ENCODE measurements at regions not wholly inside any gene's neighbourhood (a gene's known extent, or its start where the extent isn't known, plus 50 kb on each side); places are given as distances from the start of the nearest gene placed in this dataset.
"Not testable (repeated sequence)": the region's sequence is repeated elsewhere in the genome, so short reads cannot be mapped to it uniquely, and the experiment has no call there.

DNA sequence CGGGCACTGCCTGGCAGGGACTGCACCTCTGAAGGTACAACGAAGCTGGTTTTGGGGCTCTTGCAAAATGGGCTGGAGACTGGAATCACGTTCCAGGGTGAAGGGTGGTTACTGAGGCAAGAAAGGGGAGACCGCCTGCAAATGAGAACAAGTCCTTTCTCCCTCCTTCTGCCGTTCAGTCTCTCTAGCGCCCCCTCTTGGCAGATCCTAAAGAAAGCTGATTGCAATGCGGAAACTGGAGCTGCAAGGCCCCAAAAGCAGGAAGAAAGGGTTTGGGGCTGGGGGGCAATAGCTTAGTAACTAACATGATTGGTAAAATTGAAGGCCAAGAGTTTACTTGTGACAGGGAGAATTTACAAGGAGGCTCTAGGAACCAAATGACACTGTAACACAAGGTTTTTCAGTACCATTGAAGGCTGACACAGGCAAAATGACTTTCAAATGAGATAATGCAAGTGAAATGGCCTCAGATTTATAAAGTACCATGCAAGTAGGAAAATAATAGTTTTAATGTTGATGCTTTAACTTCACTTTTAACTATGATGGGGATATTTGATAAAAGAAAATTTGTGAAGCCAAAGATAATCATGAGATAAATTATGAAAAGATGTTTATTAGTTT lies 222.7 kb upstream of the HAND2 start:
- DNase-seq: no peak

GRCh38 chr4:173748353-173748752 lies 218.3 kb upstream of the HAND2 start:
- DNase-seq: no peak

DNA sequence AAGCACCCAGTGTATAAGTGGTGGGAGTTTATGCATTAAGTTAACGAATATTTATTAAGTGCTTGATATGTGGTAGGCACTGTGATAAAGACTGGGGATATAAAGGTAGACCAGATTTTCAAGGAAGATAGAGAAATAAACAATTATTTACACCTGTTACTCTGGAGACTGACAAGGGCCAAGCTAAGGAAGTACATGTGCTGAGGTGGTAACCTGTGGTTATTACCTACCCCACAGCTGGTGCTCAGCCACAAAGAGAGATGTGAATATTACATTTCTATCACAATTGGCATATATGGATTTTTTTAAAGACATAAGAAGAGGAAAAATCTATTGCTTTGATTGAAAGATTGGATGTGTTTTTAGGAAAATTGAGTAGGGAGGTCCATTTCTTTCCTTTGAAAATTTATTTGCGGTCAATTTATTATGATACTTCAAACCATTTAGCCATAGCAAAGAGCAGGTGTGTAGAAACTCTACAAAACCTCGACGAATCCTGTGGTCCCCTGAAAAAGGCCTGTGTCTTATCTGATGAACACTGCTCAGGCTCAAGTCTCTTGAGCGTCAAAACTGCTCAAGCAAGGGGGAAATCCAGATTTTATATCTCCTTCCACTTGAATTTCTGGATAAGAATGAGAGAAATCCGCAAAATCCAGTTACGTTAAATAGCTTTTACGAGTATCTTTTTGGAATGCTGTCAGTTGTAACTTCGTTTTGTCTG lies 217.7 kb upstream of the HAND2 start:
- no peak for DNase-seq

DNA sequence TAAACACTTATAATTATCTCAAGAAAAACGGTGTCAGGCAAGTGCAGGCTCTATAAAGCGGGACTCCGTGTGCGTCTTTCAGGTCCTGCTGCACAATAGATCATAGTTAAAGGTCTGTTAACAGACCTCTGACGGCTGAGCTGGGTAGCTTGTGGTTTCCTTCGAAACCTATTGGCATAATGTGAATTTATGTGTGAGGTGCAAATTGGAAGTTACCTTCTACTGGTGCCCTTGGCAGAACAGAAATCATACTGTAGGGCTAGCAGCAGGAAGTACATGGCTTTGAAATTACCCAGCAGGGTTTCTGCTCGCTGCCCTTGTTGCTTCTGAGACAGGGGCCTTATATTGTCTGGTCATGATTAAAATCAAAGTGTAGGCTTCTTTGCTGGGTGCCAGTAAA lies 216.4 kb upstream of the HAND2 start:
- no peak for DNase-seq

- no peak for DNase-seq
Observed at GRCh38 chr4:173745765-173746164, 215.7 kb upstream of the HAND2 start.

DNA sequence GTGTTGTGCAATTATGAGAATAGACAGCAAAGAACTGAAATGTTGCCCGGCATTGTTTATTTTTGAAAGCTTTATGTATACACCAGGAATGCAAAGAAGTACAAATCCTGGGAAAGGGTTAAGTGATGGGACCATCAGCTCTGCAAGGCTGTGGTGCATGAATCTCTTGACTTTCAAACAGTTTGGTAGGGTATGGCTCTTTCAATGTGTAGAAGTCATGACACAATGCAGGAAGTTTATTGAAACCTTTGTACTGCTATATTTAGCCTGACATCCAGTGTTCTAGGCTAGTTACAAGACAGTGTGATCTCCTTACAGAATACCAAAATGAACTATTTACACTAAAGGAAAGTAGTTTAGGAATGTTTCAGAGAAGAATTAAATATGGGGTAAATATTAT lies 206.8 kb upstream of the HAND2 start:
- DNase-seq: no peak

DNA sequence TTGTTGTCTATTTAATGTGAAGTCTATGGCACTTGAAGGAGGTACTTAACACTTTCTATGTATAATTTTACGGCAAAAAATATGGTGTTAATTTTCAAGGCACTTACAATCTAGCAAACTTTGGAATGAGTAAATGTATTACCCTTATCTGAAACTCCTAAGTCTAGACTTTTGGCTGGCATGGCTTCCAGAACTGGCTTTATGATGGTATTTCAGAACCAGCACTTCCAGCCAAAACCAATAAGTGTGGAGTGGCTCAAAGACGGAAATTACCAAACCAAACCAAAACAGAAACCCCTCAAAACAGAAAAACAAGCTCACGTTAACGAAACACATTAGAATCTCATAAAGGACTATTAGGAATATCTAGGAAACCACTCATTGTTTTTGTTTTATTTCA lies 205.6 kb upstream of the HAND2 start:
- DNase-seq: no peak

GRCh38 chr4:173735049-173735448 lies 205.0 kb upstream of the HAND2 start:
- DNase-seq: no peak

- no peak for DNase-seq
Observed at GRCh38 chr4:173731257-173731656, 201.2 kb upstream of the HAND2 start.

- DNase-seq: no peak
Observed at GRCh38 chr4:173722075-173722474, 192.0 kb upstream of the HAND2 start.

- not testable (repeated sequence) for DNase-seq
Observed at GRCh38 chr4:173718504-173718903, 188.5 kb upstream of the HAND2 start.

DNA sequence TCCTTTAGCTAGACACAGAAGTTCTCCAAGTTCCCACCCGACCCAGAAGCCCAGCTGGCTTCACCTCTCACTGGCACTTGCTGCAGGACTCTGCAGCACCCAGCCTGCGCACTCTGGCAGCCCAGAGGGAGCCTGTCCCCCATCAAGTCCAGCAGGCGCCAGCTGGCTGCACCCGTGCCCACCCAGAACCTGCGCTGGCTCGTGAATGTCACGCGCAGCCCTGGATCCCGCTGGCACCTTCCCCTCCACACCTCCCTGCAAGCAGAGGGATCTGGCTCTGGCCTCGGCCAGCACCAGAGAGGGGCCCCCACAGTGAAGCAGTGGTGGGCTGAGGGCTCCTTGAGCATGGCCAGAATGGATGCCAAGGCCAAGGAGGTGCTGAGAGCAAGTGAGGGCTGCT lies 187.6 kb upstream of the HAND2 start:
- DNase-seq: no peak

GRCh38 chr4:173714456-173714855 lies 184.4 kb upstream of the HAND2 start:
- DNase-seq: no peak

- no peak for DNase-seq
Observed at GRCh38 chr4:173713026-173713425, 183.0 kb upstream of the HAND2 start.

- DNase-seq: no peak
Observed at GRCh38 chr4:173707658-173708419, 177.8 kb upstream of the HAND2 start.

GRCh38 chr4:173704201-173704600 lies 174.2 kb upstream of the HAND2 start:
- no peak for DNase-seq

GRCh38 chr4:173703021-173703420 lies 173.0 kb upstream of the HAND2 start:
- no peak for DNase-seq

DNA sequence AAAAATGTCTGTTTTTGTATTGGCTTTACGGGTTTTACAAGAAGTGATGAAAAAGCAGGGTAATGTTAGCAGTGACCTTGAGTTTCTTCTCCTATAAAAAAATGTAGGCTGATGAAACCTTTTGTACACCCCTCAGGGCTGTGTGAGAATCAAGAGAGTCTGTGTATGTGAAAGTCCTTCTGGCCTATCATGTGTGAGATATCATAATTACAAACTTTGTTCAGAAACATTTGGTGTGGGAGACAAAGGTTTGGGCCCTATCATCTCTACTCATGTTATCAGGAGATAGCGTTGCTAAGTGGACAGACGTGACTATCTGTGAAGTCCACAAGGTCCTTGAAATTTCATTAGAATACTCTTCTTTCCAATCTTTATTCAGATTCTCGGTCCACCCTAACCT lies 170.6 kb upstream of the HAND2 start:
- no peak for DNase-seq

DNA sequence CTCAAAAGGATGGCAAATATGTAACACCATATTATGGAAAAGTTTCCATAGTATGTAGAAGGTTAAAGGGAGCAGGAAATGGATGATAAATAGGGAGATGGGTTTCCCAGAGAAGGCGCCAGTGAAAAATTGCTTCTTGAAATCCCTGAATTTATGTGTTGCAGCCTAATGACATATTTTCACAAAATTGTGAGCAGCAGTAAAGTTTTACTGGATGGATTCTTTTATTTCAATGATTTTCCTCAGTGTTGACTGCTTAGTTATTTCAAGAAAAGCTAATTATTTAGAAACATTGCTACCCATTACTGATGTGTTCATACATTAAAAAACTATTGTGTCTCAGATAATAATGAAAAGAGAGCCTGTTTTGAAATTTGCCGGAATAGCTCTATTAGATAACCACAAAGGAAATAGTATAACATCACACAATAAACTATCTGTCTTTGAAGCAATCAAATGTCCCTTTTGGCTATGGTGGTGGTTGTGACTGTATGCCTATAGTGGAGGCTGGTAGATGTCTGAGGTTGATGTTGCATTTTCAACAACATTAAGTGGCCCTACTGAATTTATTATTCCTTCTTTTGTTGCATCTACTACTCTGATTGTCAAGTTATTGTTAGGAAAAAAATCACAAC lies 169.9 kb upstream of the HAND2 start:
- no peak for DNase-seq

- no peak for DNase-seq
Observed at GRCh38 chr4:173698557-173699262, 168.7 kb upstream of the HAND2 start.

DNA sequence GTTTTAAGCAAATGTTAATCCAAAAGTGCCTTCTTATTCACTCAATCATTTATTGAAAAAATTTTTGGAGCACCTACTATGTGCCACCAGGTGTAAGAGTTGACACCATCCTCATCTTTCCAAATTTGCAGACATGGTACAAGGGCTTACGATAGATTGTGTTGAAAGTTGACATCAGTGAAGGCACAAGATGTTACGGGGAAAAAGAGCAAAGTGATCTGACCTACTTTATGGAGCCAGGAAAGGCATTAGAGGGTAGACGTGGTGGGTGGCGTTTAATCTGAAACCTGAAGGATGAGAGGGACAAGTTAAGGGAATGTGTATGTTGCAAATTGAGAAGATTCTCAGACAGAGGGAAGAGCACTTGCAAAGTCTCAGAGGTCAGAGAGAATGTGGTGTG lies 167.8 kb upstream of the HAND2 start:
- no peak for DNase-seq

- no peak for DNase-seq
Observed at GRCh38 chr4:173696551-173696950, 166.5 kb upstream of the HAND2 start.

GRCh38 chr4:173696011-173696410 lies 166.0 kb upstream of the HAND2 start:
- no peak for DNase-seq

All from CD4-positive, alpha-beta T cell treated with Interleukin-12 subunit alpha and Interleukin-12 subunit beta, for 1 hour (primary cell).